Upper lobe of left lung (tissue), 4 donors: ENCODE measurements at regions not wholly inside any gene's neighbourhood (a gene's known extent, or its start where the extent isn't known, plus 50 kb on each side); places are given as distances from the start of the nearest gene placed in this dataset.

Source experiments
- CTCF ChIP-seq, 6 experiments: fragments of 450-650 bp in 4 of 6; fragments of 200-600 bp in 2 of 6; sonication (generic) in 2 of 6; IDR thresholded peaks; one replicate each; pipeline ENCODE4 v1.5.1; 2016 to 2019; ENCODE audit warnings: antibody characterized with exemption in 6 of 6
- POLR2A ChIP-seq, 4 donors: fragments of 450-650 bp; IDR thresholded peaks; one replicate each; pipeline ENCODE4 v1.5.1; 2016 to 2017; ENCODE audit warnings: antibody characterized with exemption in 4 of 4, mild to moderate bottlenecking in 2 of 4
- POLR2AphosphoS5 ChIP-seq, 2 donors: sonication (generic); formaldehyde crosslinking; IDR thresholded peaks; one replicate each; pipeline ENCODE4 v1.5.1; 2017; ENCODE audit warnings: antibody characterized with exemption in 2 of 2

GRCh38 chr1:194940336-194941030 is 1667.8 kb downstream of the KCNT2 start:
- TF ChIP-seq CTCF (IDR thresholded peaks at IDR 0.05) (no peak), POLR2A (IDR thresholded peaks at IDR 0.05) (no peak), POLR2AphosphoS5 (IDR thresholded peaks at IDR 0.05) (no peak)
